Vagina (tissue), 2 donors: ENCODE measurements at regions not wholly inside any gene's neighbourhood (a gene's known extent, or its start where the extent isn't known, plus 50 kb on each side); places are given as distances from the start of the nearest gene placed in this dataset.

Source experiments
- POLR2AphosphoS5 ChIP-seq, 2 donors: sonication (generic); formaldehyde crosslinking; IDR thresholded peaks; one replicate each; pipeline ENCODE4 v1.9.0; 2017; ENCODE audit warnings: antibody characterized with exemption in 2 of 2, mild to moderate bottlenecking in 2 of 2, low read depth in 1 of 2; ENCODE audit not compliant: insufficient read depth in 1 of 2
- TF ChIP-seq, protein P1 (sequence below), 3 experiments: fragments of 450-650 bp in 2 of 3; fragments of 200-600 bp in 1 of 3; sonication (generic) in 1 of 3; IDR thresholded peaks; one replicate each; pipeline ENCODE4 v1.5.1; 2017 to 2019; ENCODE audit warnings: antibody characterized with exemption in 3 of 3, mild to moderate bottlenecking in 2 of 3, moderate library complexity in 2 of 3

GRCh38 chr2:46835520-46835919 is 80.1 kb downstream of the MCFD2 start:
- TF ChIP-seq POLR2AphosphoS5 (IDR thresholded peaks at IDR 0.05; ENCODE audit: insufficient read depth in 1 of 2, low read depth in 1 of 2): no peak
- TF ChIP-seq, protein P1, sequence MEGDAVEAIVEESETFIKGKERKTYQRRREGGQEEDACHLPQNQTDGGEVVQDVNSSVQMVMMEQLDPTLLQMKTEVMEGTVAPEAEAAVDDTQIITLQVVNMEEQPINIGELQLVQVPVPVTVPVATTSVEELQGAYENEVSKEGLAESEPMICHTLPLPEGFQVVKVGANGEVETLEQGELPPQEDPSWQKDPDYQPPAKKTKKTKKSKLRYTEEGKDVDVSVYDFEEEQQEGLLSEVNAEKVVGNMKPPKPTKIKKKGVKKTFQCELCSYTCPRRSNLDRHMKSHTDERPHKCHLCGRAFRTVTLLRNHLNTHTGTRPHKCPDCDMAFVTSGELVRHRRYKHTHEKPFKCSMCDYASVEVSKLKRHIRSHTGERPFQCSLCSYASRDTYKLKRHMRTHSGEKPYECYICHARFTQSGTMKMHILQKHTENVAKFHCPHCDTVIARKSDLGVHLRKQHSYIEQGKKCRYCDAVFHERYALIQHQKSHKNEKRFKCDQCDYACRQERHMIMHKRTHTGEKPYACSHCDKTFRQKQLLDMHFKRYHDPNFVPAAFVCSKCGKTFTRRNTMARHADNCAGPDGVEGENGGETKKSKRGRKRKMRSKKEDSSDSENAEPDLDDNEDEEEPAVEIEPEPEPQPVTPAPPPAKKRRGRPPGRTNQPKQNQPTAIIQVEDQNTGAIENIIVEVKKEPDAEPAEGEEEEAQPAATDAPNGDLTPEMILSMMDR (IDR thresholded peaks at IDR 0.05): no peak
